Skeletal muscle tissue (tissue), 3 donors: ENCODE measurements at regions not wholly inside any gene's neighbourhood (a gene's known extent, or its start where the extent isn't known, plus 50 kb on each side); places are given as distances from the start of the nearest gene placed in this dataset.
"Not testable (repeated sequence)": the region's sequence is repeated elsewhere in the genome, so short reads cannot be mapped to it uniquely, and the experiment has no call there.

Experiments used
- H3K27ac ChIP-seq: one replicate; pipeline ENCODE4 v1.7.0; 2013; ENCODE audit warnings: mild to moderate bottlenecking, low read depth, low read length, inconsistent platforms
- H3K27me3 ChIP-seq, 3 donors: one replicate each; pipeline ENCODE4 v1.7.0; 2013; ENCODE audit warnings: low read length in 3 of 3; ENCODE audit not compliant: control insufficient read depth in 3 of 3, insufficient read depth in 3 of 3
- H3K36me3 ChIP-seq, 3 donors: one replicate each; pipeline ENCODE4 v1.7.0; 2013; ENCODE audit warnings: low read length in 3 of 3; ENCODE audit not compliant: control insufficient read depth in 3 of 3, insufficient read depth in 3 of 3
- H3K4me1 ChIP-seq, 3 donors: one replicate each; pipeline ENCODE4 v1.7.0; 2013; ENCODE audit warnings: low read length in 3 of 3, mild to moderate bottlenecking in 3 of 3; ENCODE audit not compliant: control insufficient read depth in 3 of 3, insufficient read depth in 3 of 3
- H3K4me3 ChIP-seq, 3 donors: one replicate each; pipeline ENCODE4 v1.7.0; 2013; ENCODE audit warnings: low read length in 3 of 3
- H3K9ac ChIP-seq, 3 donors: one replicate each; pipeline ENCODE4 v1.7.0; 2013; ENCODE audit warnings: low read length in 3 of 3, mild to moderate bottlenecking in 3 of 3, moderate library complexity in 2 of 3, low read depth in 1 of 3
- H3K9me3 ChIP-seq, 3 donors: one replicate each; pipeline ENCODE4 v1.7.0; 2013; ENCODE audit warnings: low read length in 3 of 3; ENCODE audit not compliant: control insufficient read depth in 3 of 3
- donor health status: Osteomylitis.

- Histone ChIP-seq H3K9me3 (no peaks in the 10 kb centered on the region), H3K27ac (peak overlapping the region; percentile 8), H3K36me3 (no peaks in the 10 kb centered on the region), H3K9ac (no peak overlapping the region), H3K27me3 (no peaks in the 10 kb centered on the region), H3K4me1 (peaks cover 19 to 39% (median 30%) of the 10 kb centered on the region in 3 donors), H3K4me3 (no peak overlapping the region)
Measured at GRCh38 chr5:115428676-115429075, 115.9 kb downstream of the FEM1C start.

- Histone ChIP-seq H3K9ac (peak overlapping the region in 1 of 3 donors; percentile 15), H3K4me1 (peaks cover 24 to 43% (median 33%) of the 10 kb centered on the region in 3 donors), H3K36me3 (no peaks in the 10 kb centered on the region), H3K9me3 (no peaks in the 10 kb centered on the region), H3K4me3 (no peak overlapping the region), H3K27ac (no peak overlapping the region), H3K27me3 (no peaks in the 10 kb centered on the region)
Measured at GRCh38 chr5:115428248-115428647, 116.3 kb downstream of the FEM1C start.

GRCh38 chr5:115424446-115424845, 120.1 kb downstream of the FEM1C start:
- Histone ChIP-seq H3K36me3 (no peaks in the 10 kb centered on the region), H3K4me1 (peaks cover 33 to 48% (median 36%) of the 10 kb centered on the region in 3 donors), H3K27ac (peak overlapping the region; percentile 93), H3K9me3 (no peaks in the 10 kb centered on the region), H3K27me3 (no peaks in the 10 kb centered on the region), H3K4me3 (no peak overlapping the region), H3K9ac (peak overlapping the region in 1 of 3 donors; percentile 5)

- Histone ChIP-seq H3K9me3 (no peaks in the 10 kb centered on the region), H3K9ac (peak overlapping the region; percentile 5 to 71 (median 69)), H3K27ac (peak overlapping the region; percentile 93), H3K4me1 (peaks cover 29 to 44% (median 36%) of the 10 kb centered on the region in 3 donors), H3K36me3 (no peaks in the 10 kb centered on the region), H3K27me3 (no peaks in the 10 kb centered on the region), H3K4me3 (peak overlapping the region in 1 of 3 donors; percentile 13)
Measured at GRCh38 chr5:115424030-115424429, 120.5 kb downstream of the FEM1C start.

- H3K9ac ChIP-seq: peak overlapping the region; percentile 69 to 71 (median 69)
- H3K4me3 ChIP-seq: peak overlapping the region in 2 of 3 donors; percentile 6 to 17
- H3K4me1 ChIP-seq: peaks cover 25 to 40% (median 32%) of the 10 kb centered on the region in 3 donors
- H3K27ac ChIP-seq: peak overlapping the region; percentile 93
- H3K9me3 ChIP-seq: no peaks in the 10 kb centered on the region
- H3K36me3 ChIP-seq: no peaks in the 10 kb centered on the region
- no peaks in the 10 kb centered on the region for H3K27me3 ChIP-seq
Measured at GRCh38 chr5:115423541-115423940, 121.0 kb downstream of the FEM1C start.

- peaks cover 20 to 39% (median 27%) of the 10 kb centered on the region in 3 donors for H3K4me1 ChIP-seq
- H3K27ac ChIP-seq: peak overlapping the region; percentile 93
- H3K9ac ChIP-seq: peak overlapping the region in 2 of 3 donors; percentile 2 to 69
- peak overlapping the region in 1 of 3 donors; percentile 6 for H3K4me3 ChIP-seq
- H3K27me3 ChIP-seq: no peaks in the 10 kb centered on the region
- no peaks in the 10 kb centered on the region for H3K9me3 ChIP-seq
- no peaks in the 10 kb centered on the region for H3K36me3 ChIP-seq
Measured at GRCh38 chr5:115423051-115423450, 121.5 kb downstream of the FEM1C start.

- not testable (repeated sequence) for H3K27me3 ChIP-seq, H3K4me3 ChIP-seq, H3K9me3 ChIP-seq, H3K27ac ChIP-seq, H3K9ac ChIP-seq, H3K36me3 ChIP-seq
- peaks cover 15 to 34% (median 27%) of the 10 kb centered on the region in 3 donors for H3K4me1 ChIP-seq
Measured at GRCh38 chr5:115420812-115421211, 123.8 kb downstream of the FEM1C start.

- Histone ChIP-seq H3K4me3 (no peak overlapping the region), H3K9me3 (no peaks in the 10 kb centered on the region), H3K36me3 (no peaks in the 10 kb centered on the region), H3K4me1 (peaks cover 15 to 36% (median 29%) of the 10 kb centered on the region in 3 donors), H3K9ac (no peak overlapping the region), H3K27ac (peak overlapping the region; percentile 3), H3K27me3 (no peaks in the 10 kb centered on the region)
Measured at GRCh38 chr5:115419846-115420585, 123.6 kb upstream of the CCDC112 start.

- Histone ChIP-seq H3K4me1 (peaks cover 14 to 39% (median 31%) of the 10 kb centered on the region in 3 donors), H3K9ac (no peak overlapping the region), H3K27me3 (no peaks in the 10 kb centered on the region), H3K36me3 (no peaks in the 10 kb centered on the region), H3K9me3 (no peaks in the 10 kb centered on the region), H3K27ac (no peak overlapping the region), H3K4me3 (no peak overlapping the region)
Measured at GRCh38 chr5:115418788-115419187, 122.3 kb upstream of the CCDC112 start.

GRCh38 chr5:115417076-115417475, 120.6 kb upstream of the CCDC112 start:
- H3K9ac ChIP-seq: no peak overlapping the region
- H3K4me1 ChIP-seq: peaks cover 3 to 22% (median 15%) of the 10 kb centered on the region in 3 donors
- no peaks in the 10 kb centered on the region for H3K36me3 ChIP-seq
- no peak overlapping the region for H3K4me3 ChIP-seq
- H3K27me3 ChIP-seq: no peaks in the 10 kb centered on the region
- peak overlapping the region; percentile 26 for H3K27ac ChIP-seq
- no peaks in the 10 kb centered on the region for H3K9me3 ChIP-seq
